PC-3 (cell line): ENCODE measurements at regions not wholly inside any gene's neighbourhood (a gene's known extent, or its start where the extent isn't known, plus 50 kb on each side); places are given as distances from the start of the nearest gene placed in this dataset.

Experiments used
- EZH2 ChIP-seq: fragments of 300-600 bp; sonication (generic); IDR thresholded peaks from one replicate; pipeline ENCODE4 v1.6.1; 2017; ENCODE audit warnings: antibody characterized with exemption, mild to moderate bottlenecking, low read length; ENCODE audit not compliant: unreplicated experiment
- EZH2phosphoT487 ChIP-seq: fragments of 300-600 bp; sonication (generic); IDR thresholded peaks from 2 replicates; pipeline ENCODE4 v1.6.1; 2018; ENCODE audit warnings: mild to moderate bottlenecking, antibody characterized with exemption, low read length, borderline replicate concordance
- TF ChIP-seq, protein P1 (sequence below): fragments of 300-600 bp; sonication (generic); conservative IDR thresholded peaks from 2 replicates; pipeline ENCODE4 v1.5.1; 2017; ENCODE audit warnings: antibody characterized with exemption, low read depth, mild to moderate bottlenecking, low read length

DNA sequence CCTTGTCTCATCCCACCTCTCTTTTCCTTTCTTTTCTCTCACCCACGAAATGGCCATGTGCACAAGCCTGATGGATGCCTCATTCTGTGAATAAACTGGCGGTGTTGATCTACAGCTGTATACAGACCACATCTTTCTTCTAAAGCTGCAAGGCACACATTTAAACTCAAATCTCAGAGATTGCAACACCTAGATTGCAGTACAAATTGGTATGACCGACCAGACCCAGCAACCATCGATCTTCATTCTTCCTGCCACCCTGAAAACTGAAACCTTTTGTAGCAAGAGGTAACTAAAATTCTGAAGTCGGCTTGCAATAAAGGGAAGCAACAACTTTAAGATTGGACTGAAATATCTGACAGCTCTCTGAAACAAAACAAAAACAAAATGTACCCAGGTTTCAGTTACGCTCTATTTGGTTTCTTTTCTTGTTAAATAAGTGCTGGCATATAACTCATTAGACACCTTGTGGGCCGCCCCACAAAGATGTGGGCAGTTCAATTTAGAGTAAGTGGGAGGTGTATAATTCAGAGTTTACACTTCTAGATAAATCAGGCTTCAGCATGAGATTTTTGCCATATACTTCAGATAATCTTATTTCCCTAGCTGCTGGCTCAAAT is 390.0 kb upstream of the NOVA1 start:
- TF ChIP-seq, protein P1, sequence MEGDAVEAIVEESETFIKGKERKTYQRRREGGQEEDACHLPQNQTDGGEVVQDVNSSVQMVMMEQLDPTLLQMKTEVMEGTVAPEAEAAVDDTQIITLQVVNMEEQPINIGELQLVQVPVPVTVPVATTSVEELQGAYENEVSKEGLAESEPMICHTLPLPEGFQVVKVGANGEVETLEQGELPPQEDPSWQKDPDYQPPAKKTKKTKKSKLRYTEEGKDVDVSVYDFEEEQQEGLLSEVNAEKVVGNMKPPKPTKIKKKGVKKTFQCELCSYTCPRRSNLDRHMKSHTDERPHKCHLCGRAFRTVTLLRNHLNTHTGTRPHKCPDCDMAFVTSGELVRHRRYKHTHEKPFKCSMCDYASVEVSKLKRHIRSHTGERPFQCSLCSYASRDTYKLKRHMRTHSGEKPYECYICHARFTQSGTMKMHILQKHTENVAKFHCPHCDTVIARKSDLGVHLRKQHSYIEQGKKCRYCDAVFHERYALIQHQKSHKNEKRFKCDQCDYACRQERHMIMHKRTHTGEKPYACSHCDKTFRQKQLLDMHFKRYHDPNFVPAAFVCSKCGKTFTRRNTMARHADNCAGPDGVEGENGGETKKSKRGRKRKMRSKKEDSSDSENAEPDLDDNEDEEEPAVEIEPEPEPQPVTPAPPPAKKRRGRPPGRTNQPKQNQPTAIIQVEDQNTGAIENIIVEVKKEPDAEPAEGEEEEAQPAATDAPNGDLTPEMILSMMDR: no peak
- TF ChIP-seq EZH2phosphoT487: no peak
- no peak for TF ChIP-seq EZH2
